ENCODE measurements at regions not wholly inside any gene's neighbourhood (a gene's known extent, or its start where the extent isn't known, plus 50 kb on each side); places are given as distances from the start of the nearest gene placed in this dataset.

DNA sequence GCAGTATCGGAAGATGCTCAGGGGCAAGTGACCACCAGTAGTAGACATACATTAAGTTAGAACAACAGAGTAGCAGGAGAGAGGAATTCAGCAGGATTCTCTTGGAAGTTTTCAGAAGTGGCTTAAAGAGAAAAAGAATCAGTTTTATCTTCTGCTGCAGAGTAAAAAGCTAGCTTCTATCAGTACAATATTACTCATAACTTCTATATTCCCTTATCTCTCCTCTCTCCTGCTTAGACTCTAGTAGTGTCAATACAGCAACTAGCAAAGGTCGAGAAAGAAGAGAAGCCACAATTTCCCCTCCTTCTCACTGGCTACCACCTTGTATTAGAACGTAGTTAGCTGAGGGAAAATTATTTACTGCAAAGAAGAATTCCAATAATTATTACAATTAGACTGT is 539.7 kb downstream of the DIPK2A start:
- ATAC-seq, result no peak
- no peaks in the 10 kb centered on the region for H3K9me3 ChIP-seq
- no peaks in the 10 kb centered on the region for H3K27me3 ChIP-seq
- no peaks in the 10 kb centered on the region for H3K36me3 ChIP-seq
- no peak overlapping the region for H3K27ac ChIP-seq
- WGBS, 2 donors (ENCODE audit: low coverage in 1 of 2), result 45 to 56% methylated on average over 3 of the region's 3 CpGs
- H3K4me1 ChIP-seq, result peaks cover 0 to 5% (median 0%) of the 10 kb centered on the region in 3 donors
- no peak overlapping the region for H3K4me3 ChIP-seq
- TF ChIP-seq EP300 (IDR thresholded peaks at IDR 0.05) (no peak), POLR2AphosphoS5 (IDR thresholded peaks at IDR 0.05) (no peak), POLR2A (IDR thresholded peaks at IDR 0.05) (no peak)
- TF ChIP-seq, protein P1, sequence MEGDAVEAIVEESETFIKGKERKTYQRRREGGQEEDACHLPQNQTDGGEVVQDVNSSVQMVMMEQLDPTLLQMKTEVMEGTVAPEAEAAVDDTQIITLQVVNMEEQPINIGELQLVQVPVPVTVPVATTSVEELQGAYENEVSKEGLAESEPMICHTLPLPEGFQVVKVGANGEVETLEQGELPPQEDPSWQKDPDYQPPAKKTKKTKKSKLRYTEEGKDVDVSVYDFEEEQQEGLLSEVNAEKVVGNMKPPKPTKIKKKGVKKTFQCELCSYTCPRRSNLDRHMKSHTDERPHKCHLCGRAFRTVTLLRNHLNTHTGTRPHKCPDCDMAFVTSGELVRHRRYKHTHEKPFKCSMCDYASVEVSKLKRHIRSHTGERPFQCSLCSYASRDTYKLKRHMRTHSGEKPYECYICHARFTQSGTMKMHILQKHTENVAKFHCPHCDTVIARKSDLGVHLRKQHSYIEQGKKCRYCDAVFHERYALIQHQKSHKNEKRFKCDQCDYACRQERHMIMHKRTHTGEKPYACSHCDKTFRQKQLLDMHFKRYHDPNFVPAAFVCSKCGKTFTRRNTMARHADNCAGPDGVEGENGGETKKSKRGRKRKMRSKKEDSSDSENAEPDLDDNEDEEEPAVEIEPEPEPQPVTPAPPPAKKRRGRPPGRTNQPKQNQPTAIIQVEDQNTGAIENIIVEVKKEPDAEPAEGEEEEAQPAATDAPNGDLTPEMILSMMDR (IDR thresholded peaks at IDR 0.05), result no peak

DNA sequence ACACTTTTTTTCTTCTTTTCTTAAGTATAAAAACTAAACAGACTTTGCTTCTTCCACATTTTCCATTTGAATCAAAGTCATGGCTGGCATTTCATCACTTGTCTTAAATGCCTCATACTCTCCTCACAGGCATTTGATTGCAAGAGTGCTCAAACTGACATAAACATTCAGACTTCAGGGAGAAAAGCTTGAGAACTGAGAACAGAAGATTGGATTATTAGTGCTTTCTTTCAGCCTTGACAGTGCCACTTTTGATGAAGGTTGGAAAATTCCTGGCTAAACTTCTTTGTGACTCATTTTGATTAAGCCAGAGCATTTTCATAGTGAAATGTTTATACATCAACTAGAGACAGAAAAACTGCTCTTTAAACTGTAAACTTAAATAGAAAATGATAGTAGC is 544.4 kb downstream of the DIPK2A start:
- peaks cover 0 to 8% (median 0%) of the 10 kb centered on the region in 3 donors for H3K4me1 ChIP-seq
- ATAC-seq, result no peak

DNA sequence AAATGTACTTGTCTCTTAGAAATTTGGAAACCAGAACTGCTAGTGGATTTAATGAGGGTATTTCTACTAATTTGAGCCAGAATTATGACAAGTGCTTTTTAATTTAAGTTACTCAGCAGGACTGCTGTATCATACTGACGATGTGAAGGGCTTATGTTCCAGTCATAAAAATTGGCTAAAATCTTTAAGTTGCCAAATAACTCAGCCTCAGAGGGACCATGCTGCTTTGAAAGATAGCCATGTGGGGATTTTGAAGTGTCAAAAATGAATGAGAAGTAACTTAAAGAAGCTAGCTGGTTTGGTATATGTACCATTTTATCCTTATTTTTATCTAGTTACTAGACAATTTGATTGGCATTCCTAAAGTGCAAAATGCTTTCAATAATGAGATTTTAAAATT is 545.0 kb downstream of the DIPK2A start:
- TF ChIP-seq, protein P1 (IDR thresholded peaks at IDR 0.05), result no peak
- TF ChIP-seq POLR2AphosphoS5 (IDR thresholded peaks at IDR 0.05) (no peak), EP300 (IDR thresholded peaks at IDR 0.05) (no peak), POLR2A (IDR thresholded peaks at IDR 0.05) (no peak)
- Histone ChIP-seq H3K4me1 (peaks cover 0 to 8% (median 0%) of the 10 kb centered on the region in 3 donors), H3K27me3 (no peaks in the 10 kb centered on the region), H3K36me3 (no peaks in the 10 kb centered on the region), H3K9me3 (no peaks in the 10 kb centered on the region), H3K4me3 (no peak overlapping the region), H3K27ac (no peak overlapping the region)
- no peak for ATAC-seq
- 13 to 22% methylated on average over 1 of the region's 1 CpG for WGBS, 2 donors (ENCODE audit: low coverage in 1 of 2)

More for the DNA sequence above, 544.4 kb downstream of the DIPK2A start:
- TF ChIP-seq POLR2AphosphoS5 (IDR thresholded peaks at IDR 0.05) (no peak), EP300 (IDR thresholded peaks at IDR 0.05) (no peak), POLR2A (IDR thresholded peaks at IDR 0.05) (no peak)
- TF ChIP-seq, protein P1 (IDR thresholded peaks at IDR 0.05), result no peak
- no peak overlapping the region for H3K4me3 ChIP-seq
- H3K9me3 ChIP-seq, result no peaks in the 10 kb centered on the region
- H3K36me3 ChIP-seq, result no peaks in the 10 kb centered on the region
- H3K27ac ChIP-seq, result no peak overlapping the region
- no peaks in the 10 kb centered on the region for H3K27me3 ChIP-seq

DNA sequence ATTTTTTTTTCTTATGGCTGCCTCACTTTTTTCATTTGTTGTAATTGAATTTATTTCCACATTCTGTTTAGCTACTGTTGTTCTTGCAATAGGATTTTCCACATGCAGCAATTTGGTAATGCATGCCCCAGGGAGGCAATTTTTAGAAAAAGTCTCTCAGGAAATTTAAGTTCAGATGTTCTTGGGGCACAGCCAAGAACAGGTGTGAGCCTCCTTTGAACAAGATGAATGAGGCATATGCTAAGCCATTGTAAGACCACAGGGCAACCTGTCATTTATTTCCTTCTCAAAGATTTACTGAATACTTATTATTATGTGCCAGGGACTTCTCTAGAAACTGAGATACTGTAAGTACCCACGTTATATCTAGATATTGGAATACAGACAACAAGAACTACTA is 549.5 kb downstream of the DIPK2A start:
- H3K27me3 ChIP-seq, result no peaks in the 10 kb centered on the region
- no peak overlapping the region for H3K4me3 ChIP-seq
- no peaks in the 10 kb centered on the region for H3K36me3 ChIP-seq
- ATAC-seq, result no peak
- H3K27ac ChIP-seq, result no peak overlapping the region
- H3K4me1 ChIP-seq, result peaks cover 0 to 6% (median 0%) of the 10 kb centered on the region in 3 donors
- TF ChIP-seq POLR2AphosphoS5 (IDR thresholded peaks at IDR 0.05) (no peak), POLR2A (IDR thresholded peaks at IDR 0.05) (no peak), EP300 (IDR thresholded peaks at IDR 0.05) (no peak)
- TF ChIP-seq, protein P1 (IDR thresholded peaks at IDR 0.05), result no peak
- H3K9me3 ChIP-seq, result no peaks in the 10 kb centered on the region
- 56 to 57% methylated on average over 1 of the region's 1 CpG for WGBS, 2 donors (ENCODE audit: low coverage in 1 of 2)

DNA sequence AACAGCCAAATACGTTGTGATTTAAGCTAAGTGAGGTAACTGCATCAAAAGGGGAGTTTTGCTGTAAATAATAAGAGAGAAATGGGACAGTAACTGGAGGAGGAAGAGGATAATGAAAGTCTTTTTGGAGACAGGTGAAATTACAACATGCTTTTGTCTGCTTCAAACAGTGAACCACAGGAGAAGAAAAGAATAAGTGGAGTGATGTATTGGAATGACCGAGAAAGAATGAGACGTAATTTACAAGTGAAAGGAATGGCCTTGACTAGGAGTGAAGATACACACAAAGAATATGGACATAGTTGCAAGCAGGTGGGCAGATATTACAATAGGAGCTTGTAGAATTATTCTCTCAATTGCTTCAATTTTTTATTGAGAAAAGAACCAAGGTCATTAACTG is 550.8 kb downstream of the DIPK2A start:
- no peaks in the 10 kb centered on the region for H3K27me3 ChIP-seq
- H3K36me3 ChIP-seq, result no peaks in the 10 kb centered on the region
- no peak for ATAC-seq
- H3K27ac ChIP-seq, result no peak overlapping the region
- WGBS, 2 donors (ENCODE audit: low coverage in 1 of 2), result 63% methylated on average over 3 of the region's 3 CpGs; no CpG with 5 or more reads in 1 of the 2 donors
- no peak for TF ChIP-seq EP300 (IDR thresholded peaks at IDR 0.05)
- TF ChIP-seq POLR2AphosphoS5 (IDR thresholded peaks at IDR 0.05), result no peak
- TF ChIP-seq, protein P1 (IDR thresholded peaks at IDR 0.05), result no peak
- TF ChIP-seq POLR2A (IDR thresholded peaks at IDR 0.05), result no peak
- no peaks in the 10 kb centered on the region for H3K9me3 ChIP-seq
- no peaks in the 10 kb centered on the region for H3K4me1 ChIP-seq
- no peak overlapping the region for H3K4me3 ChIP-seq
